Small intestine (tissue), 7 donors: ENCODE measurements at regions not wholly inside any gene's neighbourhood (a gene's known extent, or its start where the extent isn't known, plus 50 kb on each side); places are given as distances from the start of the nearest gene placed in this dataset.
"Not testable (repeated sequence)": the region's sequence is repeated elsewhere in the genome, so short reads cannot be mapped to it uniquely, and the experiment has no call there.

Experiments
- DNase-seq, 2 donors: peaks; one replicate each; pipeline versions ENCODE4 v3.0.0 to v3.0.0-alpha.2; 2013
- FAIRE-seq: peaks from 2 replicates; lab custom pipeline; 2012; peaks lifted over from hg19 to GRCh38; lab: Jason Lieb, UNC
- H3K27ac ChIP-seq, 3 donors: one replicate each; pipeline ENCODE4 v1.5.1; 2013; ENCODE audit warnings: low read length in 2 of 3, mild to moderate bottlenecking in 2 of 3, control low read depth in 1 of 3, inconsistent platforms in 1 of 3, low read depth in 1 of 3, moderate library complexity in 1 of 3
- H3K27me3 ChIP-seq, 3 donors: one replicate each; pipeline ENCODE4 v1.6.1; 2013; ENCODE audit warnings: low read length in 3 of 3, inconsistent platforms in 1 of 3; ENCODE audit not compliant: control insufficient read depth in 3 of 3, insufficient read depth in 3 of 3
- H3K36me3 ChIP-seq, 3 donors: one replicate each; pipeline ENCODE4 v1.6.1; 2013; ENCODE audit warnings: low read length in 3 of 3, inconsistent platforms in 1 of 3, low read depth in 1 of 3, mild to moderate bottlenecking in 1 of 3, moderate library complexity in 1 of 3; ENCODE audit not compliant: control insufficient read depth in 3 of 3, insufficient read depth in 2 of 3
- H3K4me1 ChIP-seq, 3 donors: one replicate each; pipeline ENCODE4 v1.6.1; 2013; ENCODE audit warnings: low read length in 2 of 3, inconsistent platforms in 1 of 3, low read depth in 1 of 3, mild to moderate bottlenecking in 1 of 3, moderate library complexity in 1 of 3; ENCODE audit not compliant: control insufficient read depth in 3 of 3, insufficient read depth in 2 of 3
- H3K4me3 ChIP-seq, 3 donors: one replicate each; pipeline ENCODE4 v1.5.1; 2013; ENCODE audit warnings: low read length in 3 of 3, control low read depth in 1 of 3, inconsistent platforms in 1 of 3, low read depth in 1 of 3, mild to moderate bottlenecking in 1 of 3, moderate library complexity in 1 of 3
- H3K9me3 ChIP-seq, 2 donors: one replicate each; pipeline ENCODE4 v1.6.1; 2013; ENCODE audit warnings: low read depth in 1 of 2, low read length in 1 of 2; ENCODE audit not compliant: control insufficient read depth in 2 of 2, insufficient read depth in 1 of 2
- WGBS, 3 donors: extraction: QIAGEN DNeasy Blood & Tissue Kit; methylation state at CpG; one replicate each; pipeline ENCODE4 v1.1.7; 2013; 5-methylcytosine and 5-hydroxymethylcytosine counted together
- donor health status: healthy with polysubstance abuse.
- donor health status: control.
- donor health status: control.
- donor health status: Bipolar disorder and iron deficiency.
- donor health status: healthy.

GRCh38 chr13:44693156-44693764 is 117.1 kb upstream of the TSC22D1 start:
- no peak for DNase-seq
- Histone ChIP-seq H3K27ac (no peak overlapping the region), H3K36me3 (no peaks in the 10 kb centered on the region), H3K27me3 (no peaks in the 10 kb centered on the region), H3K4me3 (no peak overlapping the region), H3K9me3 (no peaks in the 10 kb centered on the region), H3K4me1 (no peaks in the 10 kb centered on the region)
- 72 to 92% (median 89%) methylated on average over 6 of the region's 6 CpGs for WGBS, 3 donors
- no peak for FAIRE-seq

GRCh38 chr13:44692173-44692713 is 116.1 kb upstream of the TSC22D1 start:
- Histone ChIP-seq H3K4me3 (no peak overlapping the region), H3K4me1 (no peaks in the 10 kb centered on the region), H3K36me3 (no peaks in the 10 kb centered on the region), H3K27me3 (no peaks in the 10 kb centered on the region), H3K27ac (no peak overlapping the region), H3K9me3 (no peaks in the 10 kb centered on the region)
- WGBS, 3 donors: 86 to 93% (median 89%) methylated on average over 2 of the region's 2 CpGs
- DNase-seq (no peak), FAIRE-seq (no peak)

DNA sequence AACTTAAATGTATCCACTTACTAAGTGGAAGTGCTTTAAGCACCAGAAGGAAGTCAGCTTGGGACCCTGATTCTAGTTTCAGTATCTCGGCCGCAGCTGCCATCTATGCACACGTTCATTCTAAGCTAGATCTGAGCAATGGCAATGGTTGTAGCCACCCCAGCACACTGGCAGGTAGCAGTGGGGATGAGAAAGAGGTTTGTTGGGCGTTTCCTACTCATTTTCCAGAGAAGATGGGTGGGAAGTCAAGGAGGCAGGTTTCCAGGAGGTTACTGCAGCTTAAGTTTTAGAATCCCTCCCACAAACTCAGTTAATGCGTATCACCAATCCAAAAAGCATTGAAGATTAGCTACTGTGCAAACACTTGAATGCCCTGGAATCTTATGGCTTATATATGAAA is 114.2 kb upstream of the TSC22D1 start:
- Histone ChIP-seq H3K36me3 (no peaks in the 10 kb centered on the region), H3K4me1 (no peaks in the 10 kb centered on the region), H3K27ac (no peak overlapping the region), H3K4me3 (no peak overlapping the region), H3K9me3 (peaks cover 0 to 6% of the 10 kb centered on the region in 2 donors), H3K27me3 (no peaks in the 10 kb centered on the region)
- DNase-seq (no peak), FAIRE-seq (no peak)
- WGBS, 3 donors: 91 to 97% (median 92%) methylated on average over 5 of the region's 5 CpGs

DNA sequence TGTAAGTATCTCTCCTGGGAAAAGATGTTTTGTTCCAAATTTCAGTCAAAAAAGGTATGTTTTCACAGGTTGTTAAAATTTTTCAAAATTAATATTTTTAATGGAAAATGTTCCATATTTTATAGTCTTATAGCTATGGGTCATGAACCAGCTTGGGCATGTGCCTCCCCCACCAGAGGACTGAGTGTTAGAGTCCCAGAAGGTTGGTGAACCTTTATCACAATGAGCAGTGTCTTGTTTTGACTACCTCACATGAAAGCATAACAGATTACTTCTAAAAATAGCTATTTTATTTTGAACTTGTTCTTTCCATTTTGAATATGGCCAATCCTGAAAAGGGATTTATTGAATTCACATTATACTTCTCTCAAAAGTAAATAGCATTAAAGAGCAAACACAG is 112.5 kb upstream of the TSC22D1 start:
- no peaks in the 10 kb centered on the region for H3K4me1 ChIP-seq
- peaks cover 0 to 12% of the 10 kb centered on the region in 2 donors for H3K9me3 ChIP-seq
- FAIRE-seq (no peak), DNase-seq (no peak)
- H3K36me3 ChIP-seq: no peaks in the 10 kb centered on the region
- H3K27me3 ChIP-seq: no peaks in the 10 kb centered on the region
- no peak overlapping the region for H3K4me3 ChIP-seq
- H3K27ac ChIP-seq: no peak overlapping the region

- no peaks in the 10 kb centered on the region for H3K4me1 ChIP-seq
- H3K4me3 ChIP-seq: no peak overlapping the region
- DNase-seq (no peak), FAIRE-seq (no peak)
- H3K36me3 ChIP-seq: no peaks in the 10 kb centered on the region
- no peaks in the 10 kb centered on the region for H3K27me3 ChIP-seq
- H3K27ac ChIP-seq: no peak overlapping the region
- 81 to 94% (median 88%) methylated on average over 4 of the region's 4 CpGs for WGBS, 3 donors
- H3K9me3 ChIP-seq: peaks cover 0 to 14% of the 10 kb centered on the region in 2 donors
These were observed 110.4 kb upstream of the TSC22D1 start for GRCh38 chr13:44686531-44686934.

DNA sequence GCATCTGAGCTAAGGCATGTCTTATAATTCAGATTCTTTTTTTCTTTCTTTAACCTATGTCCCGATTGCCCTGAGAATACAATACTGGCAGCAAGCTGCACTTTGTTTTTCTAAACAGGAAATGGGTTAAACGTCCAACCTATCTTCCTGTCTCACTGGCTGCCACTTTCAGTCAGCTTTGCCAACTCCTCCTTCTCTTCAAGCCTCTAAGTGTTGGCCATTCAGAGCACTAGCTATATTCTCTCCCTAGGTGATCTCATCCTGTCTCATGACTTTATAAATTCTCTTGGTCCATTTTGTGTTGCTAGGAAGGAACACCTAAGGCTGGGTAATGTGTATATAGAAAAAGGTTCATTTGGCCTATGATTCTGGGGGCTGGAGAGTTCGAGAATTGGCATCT is 109.5 kb upstream of the TSC22D1 start:
- WGBS, 3 donors: 56 to 70% (median 65%) methylated on average over 3 of the region's 3 CpGs
- H3K4me1 ChIP-seq: no peaks in the 10 kb centered on the region
- no peak overlapping the region for H3K4me3 ChIP-seq
- FAIRE-seq (no peak), DNase-seq (no peak)
- H3K27ac ChIP-seq: no peak overlapping the region
- H3K9me3 ChIP-seq: peaks cover 0 to 14% of the 10 kb centered on the region in 2 donors
- H3K36me3 ChIP-seq: no peaks in the 10 kb centered on the region
- H3K27me3 ChIP-seq: no peaks in the 10 kb centered on the region

DNA sequence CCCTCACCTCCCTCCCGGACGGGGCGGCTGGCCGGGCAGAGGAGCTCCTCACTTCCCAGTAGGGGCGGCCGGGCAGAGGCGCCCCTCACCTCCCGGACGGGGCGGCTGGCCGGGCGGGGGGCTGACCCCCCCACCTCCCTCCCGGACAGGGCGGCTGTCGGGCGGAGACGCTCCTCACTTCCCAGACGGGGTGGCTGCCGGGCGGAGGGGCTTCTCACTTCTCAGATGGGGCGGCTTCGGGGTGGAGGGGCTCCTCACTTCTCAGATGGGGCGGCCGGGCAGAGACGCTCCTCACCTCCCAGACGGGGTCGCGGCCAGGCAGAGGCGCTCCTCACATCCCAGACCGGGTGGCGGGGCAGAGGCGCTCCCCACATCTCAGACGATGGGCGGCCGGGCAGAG is 106.3 kb upstream of the TSC22D1 start:
- H3K36me3 ChIP-seq, FAIRE-seq, H3K4me1 ChIP-seq, H3K27me3 ChIP-seq, H3K4me3 ChIP-seq, DNase-seq, H3K27ac ChIP-seq: not testable (repeated sequence)
- 94 to 98% (median 95%) methylated on average over 17 to 35 of the region's 35 CpGs for WGBS, 3 donors
- H3K9me3 ChIP-seq: peaks cover 0 to 19% of the 10 kb centered on the region in 2 donors

DNA sequence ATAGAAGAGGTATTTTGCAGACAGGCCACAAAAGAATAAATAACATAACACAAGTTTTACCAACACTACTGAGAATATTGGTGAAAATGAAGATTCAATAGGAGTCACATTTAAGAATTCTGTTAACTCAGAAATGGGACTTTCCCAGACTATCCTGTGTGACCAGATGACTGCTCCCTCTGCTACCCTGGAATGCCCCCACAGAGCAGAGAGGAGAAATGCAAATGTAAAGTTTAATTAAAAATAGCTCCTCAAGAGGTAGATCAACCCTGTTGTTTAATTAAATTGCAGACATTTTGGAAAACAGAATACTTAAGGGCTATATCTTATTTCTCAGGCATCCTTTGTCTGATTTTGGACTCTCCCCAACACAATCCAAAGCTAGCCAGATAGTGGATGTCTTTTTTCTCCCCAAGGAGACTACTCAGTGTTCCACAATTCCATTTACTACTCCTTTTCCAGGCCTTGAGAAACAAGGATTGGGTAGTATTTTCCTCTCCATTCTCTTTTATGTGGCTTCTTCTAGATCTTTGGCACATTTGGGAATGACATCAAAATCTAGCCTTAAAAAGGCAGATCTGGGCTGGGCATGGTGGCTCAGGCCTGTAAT is 104.7 kb upstream of the TSC22D1 start:
- FAIRE-seq (no peak), DNase-seq (no peak)
- no peaks in the 10 kb centered on the region for H3K27me3 ChIP-seq
- H3K9me3 ChIP-seq: peaks cover 0 to 15% of the 10 kb centered on the region in 2 donors
- H3K4me3 ChIP-seq: no peak overlapping the region
- H3K36me3 ChIP-seq: no peaks in the 10 kb centered on the region
- H3K27ac ChIP-seq: no peak overlapping the region
- H3K4me1 ChIP-seq: no peaks in the 10 kb centered on the region
